ENCODE measurements at regions not wholly inside any gene's neighbourhood (a gene's known extent, or its start where the extent isn't known, plus 50 kb on each side); places are given as distances from the start of the nearest gene placed in this dataset.

GRCh38 chr1:238985312-238985711, 401.1 kb upstream of the CHRM3 start:
- DNase-seq (ENCODE audit: low spot score) = no peak
- TF ChIP-seq CTCF (IDR thresholded peaks at IDR 0.05; ENCODE audit: extremely low read depth, insufficient read depth, missing control alignments) = no peak
- in situ Hi-C loops (cut with MboI; ENCODE audit: low pct_unique_long_range_greater_than_20kb, low sequenced_read_pairs, unreplicated experiment) = no loop called here

- DNase-seq (ENCODE audit: low spot score) = no peak
- no peak for TF ChIP-seq CTCF (IDR thresholded peaks at IDR 0.05; ENCODE audit: extremely low read depth, insufficient read depth, missing control alignments)
- in situ Hi-C loops (cut with MboI; ENCODE audit: low pct_unique_long_range_greater_than_20kb, low sequenced_read_pairs, unreplicated experiment) = no loop called here
These were observed 403.6 kb upstream of the CHRM3 start for GRCh38 chr1:238982736-238983135.

- TF ChIP-seq CTCF (IDR thresholded peaks at IDR 0.05; ENCODE audit: extremely low read depth, insufficient read depth, missing control alignments) = no peak
- no peak for DNase-seq (ENCODE audit: low spot score)
- in situ Hi-C loops (cut with MboI; ENCODE audit: low pct_unique_long_range_greater_than_20kb, low sequenced_read_pairs, unreplicated experiment) = no loop called here
These were observed 404.9 kb upstream of the CHRM3 start for GRCh38 chr1:238981317-238981933.

GRCh38 chr1:238980053-238980452, 406.3 kb upstream of the CHRM3 start:
- no peak for DNase-seq (ENCODE audit: low spot score)
- TF ChIP-seq CTCF (IDR thresholded peaks at IDR 0.05; ENCODE audit: extremely low read depth, insufficient read depth, missing control alignments) = no peak
- in situ Hi-C loops (cut with MboI; ENCODE audit: low pct_unique_long_range_greater_than_20kb, low sequenced_read_pairs, unreplicated experiment) = no loop called here

- in situ Hi-C loops (cut with MboI; ENCODE audit: low pct_unique_long_range_greater_than_20kb, low sequenced_read_pairs, unreplicated experiment) = no loop called here
- no peak for TF ChIP-seq CTCF (IDR thresholded peaks at IDR 0.05; ENCODE audit: extremely low read depth, insufficient read depth, missing control alignments)
- no peak for DNase-seq (ENCODE audit: low spot score)
These were observed 421.7 kb upstream of the CHRM3 start for GRCh38 chr1:238964631-238965030.

- no peak for TF ChIP-seq CTCF (IDR thresholded peaks at IDR 0.05; ENCODE audit: extremely low read depth, insufficient read depth, missing control alignments)
- in situ Hi-C loops (cut with MboI; ENCODE audit: low pct_unique_long_range_greater_than_20kb, low sequenced_read_pairs, unreplicated experiment) = no loop called here
These were observed 423.4 kb upstream of the CHRM3 start for GRCh38 chr1:238962941-238963340.

GRCh38 chr1:238961790-238962189, 424.6 kb upstream of the CHRM3 start:
- no peak for DNase-seq (ENCODE audit: low spot score)
- TF ChIP-seq CTCF (IDR thresholded peaks at IDR 0.05; ENCODE audit: extremely low read depth, insufficient read depth, missing control alignments) = no peak
- in situ Hi-C loops (cut with MboI; ENCODE audit: low pct_unique_long_range_greater_than_20kb, low sequenced_read_pairs, unreplicated experiment) = no loop called here

More at GRCh38 chr1:238962941-238963340, 423.4 kb upstream of the CHRM3 start:
- no peak for DNase-seq (ENCODE audit: low spot score)
